ENCODE measurements at regions not wholly inside any gene's neighbourhood (a gene's known extent, or its start where the extent isn't known, plus 50 kb on each side); places are given as distances from the start of the nearest gene placed in this dataset.

DNA sequence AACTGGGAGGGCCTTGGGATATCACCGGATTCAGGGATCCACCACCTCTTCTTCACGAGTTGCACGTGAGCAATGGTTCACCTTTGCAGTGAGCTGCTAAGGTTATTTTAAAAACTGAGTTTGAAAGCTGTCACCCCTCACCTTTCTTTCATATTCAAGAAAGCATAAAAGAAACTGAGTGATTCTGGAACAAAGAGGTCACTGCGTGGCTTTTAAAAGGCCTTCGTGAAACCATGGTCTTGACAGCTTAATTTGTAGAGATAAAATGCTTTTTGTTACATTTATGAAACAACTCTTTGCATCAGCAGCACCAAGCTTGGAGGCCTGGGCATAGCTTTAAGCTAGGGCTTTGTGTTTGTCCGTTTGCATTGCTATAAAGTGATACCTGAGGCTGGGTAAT lies 101.4 kb upstream of the NECTIN1 start:
- H3K36me3 Mint-ChIP-seq (ENCODE audit: insufficient read depth), result no peaks in the 10 kb centered on the region
- no peak overlapping the region for H3K4me3 Mint-ChIP-seq (ENCODE audit: low read depth)
- TF ChIP-seq, protein P1, sequence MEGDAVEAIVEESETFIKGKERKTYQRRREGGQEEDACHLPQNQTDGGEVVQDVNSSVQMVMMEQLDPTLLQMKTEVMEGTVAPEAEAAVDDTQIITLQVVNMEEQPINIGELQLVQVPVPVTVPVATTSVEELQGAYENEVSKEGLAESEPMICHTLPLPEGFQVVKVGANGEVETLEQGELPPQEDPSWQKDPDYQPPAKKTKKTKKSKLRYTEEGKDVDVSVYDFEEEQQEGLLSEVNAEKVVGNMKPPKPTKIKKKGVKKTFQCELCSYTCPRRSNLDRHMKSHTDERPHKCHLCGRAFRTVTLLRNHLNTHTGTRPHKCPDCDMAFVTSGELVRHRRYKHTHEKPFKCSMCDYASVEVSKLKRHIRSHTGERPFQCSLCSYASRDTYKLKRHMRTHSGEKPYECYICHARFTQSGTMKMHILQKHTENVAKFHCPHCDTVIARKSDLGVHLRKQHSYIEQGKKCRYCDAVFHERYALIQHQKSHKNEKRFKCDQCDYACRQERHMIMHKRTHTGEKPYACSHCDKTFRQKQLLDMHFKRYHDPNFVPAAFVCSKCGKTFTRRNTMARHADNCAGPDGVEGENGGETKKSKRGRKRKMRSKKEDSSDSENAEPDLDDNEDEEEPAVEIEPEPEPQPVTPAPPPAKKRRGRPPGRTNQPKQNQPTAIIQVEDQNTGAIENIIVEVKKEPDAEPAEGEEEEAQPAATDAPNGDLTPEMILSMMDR (IDR thresholded peaks at IDR 0.05; ENCODE audit: unreplicated experiment), result no peak
- peaks cover 40% of the 10 kb centered on the region for H3K27me3 Mint-ChIP-seq
- peaks cover 17% of the 10 kb centered on the region for H3K4me1 Mint-ChIP-seq (ENCODE audit: low read depth)
- peaks cover 6% of the 10 kb centered on the region for H3K9me3 Mint-ChIP-seq (ENCODE audit: low read depth)
- no peak for DNase-seq (ENCODE audit: low spot score, unreplicated experiment)
- H3K27ac Mint-ChIP-seq, result no peak overlapping the region

DNA sequence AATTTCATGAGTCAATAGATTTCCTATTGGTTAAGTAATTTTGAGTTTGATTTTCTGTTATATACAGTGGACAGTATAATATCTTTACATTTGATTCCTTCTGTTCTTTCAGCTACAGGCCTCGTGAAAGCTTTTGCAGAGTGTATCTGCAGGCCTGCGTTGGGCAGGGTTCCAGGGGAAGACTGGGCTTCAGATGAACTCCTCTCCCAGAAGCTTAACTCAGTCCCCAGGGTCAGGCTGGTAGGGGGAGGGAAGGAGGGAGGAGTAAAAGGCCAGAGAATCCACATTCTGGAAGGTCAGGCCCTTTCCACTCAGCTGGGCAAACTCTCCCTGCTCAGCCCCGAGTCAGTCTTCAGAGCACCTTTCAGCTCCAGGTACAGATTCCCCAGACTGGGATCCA lies 100.4 kb upstream of the NECTIN1 start:
- Mint-ChIP-seq H3K4me3 (ENCODE audit: low read depth) (no peak overlapping the region), H3K9me3 (ENCODE audit: low read depth) (peaks cover 6% of the 10 kb centered on the region), H3K27ac (no peak overlapping the region), H3K4me1 (ENCODE audit: low read depth) (peaks cover 17% of the 10 kb centered on the region), H3K27me3 (peaks cover 33% of the 10 kb centered on the region), H3K36me3 (ENCODE audit: insufficient read depth) (no peaks in the 10 kb centered on the region)
- TF ChIP-seq, protein P1 (IDR thresholded peaks at IDR 0.05; ENCODE audit: unreplicated experiment), result no peak
- no peak for DNase-seq (ENCODE audit: low spot score, unreplicated experiment)

DNA sequence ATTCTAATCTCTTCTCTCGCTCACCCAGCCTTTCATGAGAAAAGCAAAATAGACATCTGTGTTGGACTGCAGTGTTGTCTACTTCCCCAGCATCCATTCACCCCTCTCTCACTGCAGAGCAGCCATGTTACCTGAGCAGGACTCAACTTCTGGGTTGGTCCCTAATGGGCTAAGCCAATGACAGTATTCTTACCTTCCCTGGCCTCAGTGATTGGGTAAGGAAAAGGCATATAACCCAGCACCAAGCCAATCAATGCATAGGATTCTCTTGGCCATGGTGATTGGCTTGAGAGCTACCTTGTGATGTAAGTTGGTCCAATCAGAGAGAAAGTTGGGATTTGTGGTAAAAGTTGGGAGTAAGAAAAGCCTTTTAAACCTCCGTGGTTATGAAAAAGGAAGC lies 99.8 kb upstream of the NECTIN1 start:
- Mint-ChIP-seq H3K36me3 (ENCODE audit: insufficient read depth) (no peaks in the 10 kb centered on the region), H3K4me3 (ENCODE audit: low read depth) (no peak overlapping the region), H3K4me1 (ENCODE audit: low read depth) (peaks cover 15% of the 10 kb centered on the region), H3K9me3 (ENCODE audit: low read depth) (peaks cover 6% of the 10 kb centered on the region), H3K27ac (no peak overlapping the region), H3K27me3 (peaks cover 28% of the 10 kb centered on the region)
- TF ChIP-seq, protein P1 (IDR thresholded peaks at IDR 0.05; ENCODE audit: unreplicated experiment), result no peak
- no peak for DNase-seq (ENCODE audit: low spot score, unreplicated experiment)

DNA sequence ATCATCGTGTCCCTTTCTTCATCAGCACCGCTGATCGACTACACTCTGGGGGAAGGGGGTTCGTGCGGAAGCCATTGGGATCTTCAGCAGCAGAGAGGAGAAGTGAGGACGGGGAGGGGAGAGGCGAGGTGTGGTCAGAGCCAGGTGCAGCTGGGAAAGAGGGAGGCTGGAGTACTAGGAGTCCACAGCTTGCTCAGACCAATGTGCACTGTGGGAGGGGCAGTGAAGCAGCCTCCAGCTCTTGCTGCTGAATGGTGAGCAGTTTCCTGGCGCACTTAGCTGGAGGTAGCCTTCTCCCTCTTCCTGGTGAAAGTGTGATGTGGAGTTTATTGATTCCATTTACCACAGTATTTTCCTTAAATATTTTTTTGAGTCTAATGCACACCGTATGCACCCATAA lies 99.0 kb upstream of the NECTIN1 start:
- Mint-ChIP-seq H3K36me3 (ENCODE audit: insufficient read depth) (no peaks in the 10 kb centered on the region), H3K4me3 (ENCODE audit: low read depth) (no peak overlapping the region), H3K27ac (no peak overlapping the region), H3K27me3 (peaks cover 24% of the 10 kb centered on the region), H3K9me3 (ENCODE audit: low read depth) (peaks cover 6% of the 10 kb centered on the region), H3K4me1 (ENCODE audit: low read depth) (peaks cover 12% of the 10 kb centered on the region)
- no peak for DNase-seq (ENCODE audit: low spot score, unreplicated experiment)
- TF ChIP-seq, protein P1 (IDR thresholded peaks at IDR 0.05; ENCODE audit: unreplicated experiment), result no peak

DNA sequence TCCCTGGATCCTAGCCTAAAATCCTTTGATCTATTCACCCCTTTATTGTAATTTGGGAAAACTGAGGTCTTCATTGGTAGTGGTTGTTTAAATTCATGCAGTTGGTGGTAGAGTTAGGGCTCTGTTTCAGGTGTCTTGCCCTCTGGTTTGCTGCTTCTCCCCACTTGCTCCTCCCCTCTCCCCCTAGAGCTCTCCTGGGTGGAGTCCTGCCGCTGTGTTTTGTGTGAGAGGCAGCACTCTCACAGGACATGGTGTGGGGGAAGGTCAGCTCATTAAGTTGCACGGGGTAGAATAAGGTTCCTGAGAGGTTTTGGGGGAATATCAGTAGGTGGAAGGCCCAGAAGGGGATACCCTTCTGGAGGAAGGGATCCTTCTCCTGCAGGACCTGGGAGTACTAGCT lies 98.1 kb upstream of the NECTIN1 start:
- TF ChIP-seq, protein P1 (IDR thresholded peaks at IDR 0.05; ENCODE audit: unreplicated experiment), result no peak
- Mint-ChIP-seq H3K27ac (no peak overlapping the region), H3K27me3 (peaks cover 21% of the 10 kb centered on the region), H3K9me3 (ENCODE audit: low read depth) (peaks cover 6% of the 10 kb centered on the region), H3K36me3 (ENCODE audit: insufficient read depth) (no peaks in the 10 kb centered on the region), H3K4me1 (ENCODE audit: low read depth) (peaks cover 5% of the 10 kb centered on the region), H3K4me3 (ENCODE audit: low read depth) (no peak overlapping the region)
- no peak for DNase-seq (ENCODE audit: low spot score, unreplicated experiment)
